Endothelial cell (in vitro differentiated cells): ENCODE measurements at regions not wholly inside any gene's neighbourhood (a gene's known extent, or its start where the extent isn't known, plus 50 kb on each side); places are given as distances from the start of the nearest gene placed in this dataset.

Experiments
- DNase-seq: peaks from one replicate; pipeline ENCODE4 v3.0.0; 2021; ENCODE audit warnings: low spot score
- H3K27ac Mint-ChIP-seq: one replicate; pipeline ENCODE4 v1.8.0; 2021; ENCODE audit warnings: mixed read lengths, inconsistent platforms; ENCODE audit not compliant: unreplicated experiment
- H3K27me3 Mint-ChIP-seq: one replicate; pipeline ENCODE4 v1.8.0; 2021; ENCODE audit warnings: mild to moderate bottlenecking, moderate library complexity, mixed read lengths, inconsistent platforms; ENCODE audit not compliant: unreplicated experiment
- H3K36me3 Mint-ChIP-seq: one replicate; pipeline ENCODE4 v1.8.0; 2021; ENCODE audit warnings: mild to moderate bottlenecking, low read depth, mixed read lengths, inconsistent platforms; ENCODE audit not compliant: unreplicated experiment
- H3K4me1 Mint-ChIP-seq: one replicate; pipeline ENCODE4 v1.8.0; 2021; ENCODE audit warnings: mild to moderate bottlenecking, mixed read lengths, inconsistent platforms; ENCODE audit not compliant: unreplicated experiment
- H3K4me3 Mint-ChIP-seq: one replicate; pipeline ENCODE4 v1.8.0; 2021; ENCODE audit warnings: mild to moderate bottlenecking, mixed read lengths, inconsistent platforms; ENCODE audit not compliant: unreplicated experiment
- H3K9me3 Mint-ChIP-seq: one replicate; pipeline ENCODE4 v1.8.0; 2021; ENCODE audit warnings: mixed read lengths, inconsistent platforms; ENCODE audit not compliant: unreplicated experiment
- TF ChIP-seq, protein P1 (sequence below): fragments of 200-600 bp; sonication (generic); IDR thresholded peaks from one replicate; pipeline ENCODE4 v1.5.0; 2021; ENCODE audit warnings: antibody characterized with exemption; ENCODE audit not compliant: unreplicated experiment

GRCh38 chr7:51759985-51760384, 443.4 kb upstream of the COBL start:
- TF ChIP-seq, protein P1, sequence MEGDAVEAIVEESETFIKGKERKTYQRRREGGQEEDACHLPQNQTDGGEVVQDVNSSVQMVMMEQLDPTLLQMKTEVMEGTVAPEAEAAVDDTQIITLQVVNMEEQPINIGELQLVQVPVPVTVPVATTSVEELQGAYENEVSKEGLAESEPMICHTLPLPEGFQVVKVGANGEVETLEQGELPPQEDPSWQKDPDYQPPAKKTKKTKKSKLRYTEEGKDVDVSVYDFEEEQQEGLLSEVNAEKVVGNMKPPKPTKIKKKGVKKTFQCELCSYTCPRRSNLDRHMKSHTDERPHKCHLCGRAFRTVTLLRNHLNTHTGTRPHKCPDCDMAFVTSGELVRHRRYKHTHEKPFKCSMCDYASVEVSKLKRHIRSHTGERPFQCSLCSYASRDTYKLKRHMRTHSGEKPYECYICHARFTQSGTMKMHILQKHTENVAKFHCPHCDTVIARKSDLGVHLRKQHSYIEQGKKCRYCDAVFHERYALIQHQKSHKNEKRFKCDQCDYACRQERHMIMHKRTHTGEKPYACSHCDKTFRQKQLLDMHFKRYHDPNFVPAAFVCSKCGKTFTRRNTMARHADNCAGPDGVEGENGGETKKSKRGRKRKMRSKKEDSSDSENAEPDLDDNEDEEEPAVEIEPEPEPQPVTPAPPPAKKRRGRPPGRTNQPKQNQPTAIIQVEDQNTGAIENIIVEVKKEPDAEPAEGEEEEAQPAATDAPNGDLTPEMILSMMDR, result no peak
- H3K4me1 Mint-ChIP-seq, result no peaks in the 10 kb centered on the region
- no peak overlapping the region for H3K27ac Mint-ChIP-seq
- H3K27me3 Mint-ChIP-seq, result no peaks in the 10 kb centered on the region
- DNase-seq, result no peak
- no peak overlapping the region for H3K4me3 Mint-ChIP-seq
- H3K9me3 Mint-ChIP-seq, result no peaks in the 10 kb centered on the region
- H3K36me3 Mint-ChIP-seq, result no peaks in the 10 kb centered on the region

DNA sequence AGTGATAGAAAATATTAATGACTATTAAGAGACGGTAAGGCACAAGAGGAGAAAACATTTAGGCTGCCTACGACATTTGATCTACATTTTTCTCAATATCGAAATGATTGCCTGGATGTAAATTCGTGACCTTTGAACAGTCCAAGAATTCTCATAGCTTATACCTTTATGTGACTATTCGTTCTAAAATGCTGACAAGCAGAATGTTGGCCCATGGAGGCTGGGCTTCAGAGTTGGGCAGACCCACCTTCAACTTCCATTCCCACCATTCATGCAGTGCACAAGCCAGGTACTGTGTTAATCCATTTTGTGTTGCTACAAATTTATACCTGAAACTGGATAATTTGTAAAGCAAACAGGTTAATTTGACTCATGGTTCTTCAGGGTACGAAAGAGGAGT, 441.4 kb upstream of the COBL start:
- Mint-ChIP-seq H3K36me3 (no peaks in the 10 kb centered on the region), H3K27me3 (no peaks in the 10 kb centered on the region), H3K4me3 (no peak overlapping the region), H3K4me1 (no peaks in the 10 kb centered on the region), H3K9me3 (no peaks in the 10 kb centered on the region), H3K27ac (no peak overlapping the region)
- no peak for DNase-seq
- TF ChIP-seq, protein P1, result no peak

DNA sequence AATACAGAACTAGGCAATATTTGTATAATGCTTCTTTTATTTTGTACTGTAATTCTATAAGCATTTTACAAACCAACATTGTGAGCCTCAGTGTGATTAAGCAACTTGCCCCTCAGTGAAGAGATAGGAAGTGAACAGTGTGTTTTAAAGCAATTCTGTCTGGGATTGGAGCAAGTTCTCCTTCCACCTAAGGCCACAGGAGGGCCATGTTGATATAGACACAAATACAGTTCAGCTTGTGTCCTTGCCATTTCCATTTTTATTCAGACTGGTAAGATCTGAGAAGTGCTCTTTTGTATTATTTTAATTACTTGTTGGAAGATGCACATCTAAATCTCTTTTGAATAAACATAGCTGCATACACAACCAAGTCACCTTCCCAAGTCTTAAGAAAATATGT, 416.3 kb upstream of the COBL start:
- no peak overlapping the region for H3K4me3 Mint-ChIP-seq
- no peaks in the 10 kb centered on the region for H3K4me1 Mint-ChIP-seq
- H3K27ac Mint-ChIP-seq, result no peak overlapping the region
- no peaks in the 10 kb centered on the region for H3K36me3 Mint-ChIP-seq
- no peaks in the 10 kb centered on the region for H3K27me3 Mint-ChIP-seq
- no peaks in the 10 kb centered on the region for H3K9me3 Mint-ChIP-seq
- no peak for DNase-seq
- TF ChIP-seq, protein P1, result no peak

GRCh38 chr7:51732116-51732515, 415.5 kb upstream of the COBL start:
- no peak for DNase-seq
- H3K27me3 Mint-ChIP-seq, result no peaks in the 10 kb centered on the region
- no peak overlapping the region for H3K27ac Mint-ChIP-seq
- H3K4me3 Mint-ChIP-seq, result no peak overlapping the region
- H3K36me3 Mint-ChIP-seq, result no peaks in the 10 kb centered on the region
- H3K9me3 Mint-ChIP-seq, result no peaks in the 10 kb centered on the region
- H3K4me1 Mint-ChIP-seq, result no peaks in the 10 kb centered on the region
- TF ChIP-seq, protein P1, result no peak

DNA sequence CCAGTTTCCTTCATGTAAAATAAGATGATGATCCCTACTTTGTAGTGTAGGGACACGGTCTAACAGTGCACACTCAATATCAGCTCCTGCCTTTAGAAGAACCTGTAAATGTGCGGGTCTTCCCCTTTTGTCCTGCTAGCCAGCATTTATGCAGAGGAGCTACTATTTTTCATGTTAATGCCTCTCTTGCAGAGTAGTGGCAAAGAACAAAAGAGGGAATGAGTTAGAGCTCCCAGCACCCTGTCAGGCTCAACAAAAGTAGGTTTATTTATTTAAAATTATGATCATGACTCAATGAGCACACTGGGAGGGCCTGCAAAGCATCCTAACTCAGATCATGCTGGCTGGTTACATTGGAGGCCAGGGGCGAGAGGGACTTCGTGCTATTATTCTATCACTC, 414.5 kb upstream of the COBL start:
- H3K27me3 Mint-ChIP-seq, result no peaks in the 10 kb centered on the region
- no peak for DNase-seq

More for the DNA sequence above, 414.5 kb upstream of the COBL start:
- H3K4me3 Mint-ChIP-seq, result no peak overlapping the region
- TF ChIP-seq, protein P1, result no peak
- H3K27ac Mint-ChIP-seq, result no peak overlapping the region
- H3K36me3 Mint-ChIP-seq, result no peaks in the 10 kb centered on the region
- H3K4me1 Mint-ChIP-seq, result no peaks in the 10 kb centered on the region
- no peaks in the 10 kb centered on the region for H3K9me3 Mint-ChIP-seq
